HepG2 (cell line): ENCODE measurements at regions not wholly inside any gene's neighbourhood (a gene's known extent, or its start where the extent isn't known, plus 50 kb on each side); places are given as distances from the start of the nearest gene placed in this dataset.

Source experiments
- ATAC-seq: fragments of 200-7000 bp; cut with Tn5 transposase; 3 replicates; pipeline ENCODE4 v1.9.1; 2020; ENCODE audit warnings: mild to moderate bottlenecking, moderate library complexity
- BruUV-seq: library from RNA; stranded (reverse); fragments of 400-500 nt; replicated peaks from 2 replicates; lab custom pipeline; 2021; lab: Mats Ljungman, UMichigan
- CTCF ChIA-PET: fragments of 300-600 bp; formaldehyde crosslinking; extraction: SDS; loops from one replicate; lab custom pipeline; 2021; ENCODE audit warnings: low total read pairs, inconsistent platforms, low intra/inter-chr PET ratio; lab: Yijun Ruan, JAX
- POLR2A ChIA-PET: fragments of 350-600 bp; sonication (Branson Sonifier 250); formaldehyde crosslinking; loops from one replicate; lab custom pipeline; 2020; ENCODE audit warnings: antibody characterized with exemption, inconsistent platforms; lab: Yijun Ruan, JAX
- DNase-seq: peaks from one replicate; pipeline ENCODE4 v3.0.0-alpha.2; 2015; ENCODE audit warnings: low spot score
- FAIRE-seq: peaks from 3 replicates; lab custom pipeline; 2011; peaks lifted over from hg19 to GRCh38; lab: Jason Lieb, UNC
- H2AFZ ChIP-seq: one replicate; pipeline ENCODE4 v1.6.1; 2011; ENCODE audit warnings: low read length, inconsistent platforms
- H3K27ac ChIP-seq: fragments of 300-600 bp; 3 replicates; pipeline ENCODE4 v1.8.0; 2011; ENCODE audit warnings: mixed run types, mild to moderate bottlenecking, mixed read lengths, low read length, inconsistent platforms; ENCODE audit not compliant: insufficient read depth; ENCODE audit errors: extremely low read length
- H3K27me3 ChIP-seq, 2 experiments: fragments of 200-600 bp in 1 of 2; 2 replicates in 1 of 2; 3 replicates in 1 of 2; pipeline versions ENCODE4 v1.6.0 to v1.8.0; 2011; ENCODE audit warnings: low read length in 2 of 2, mild to moderate bottlenecking in 2 of 2, moderate library complexity in 2 of 2, inconsistent platforms in 1 of 2; ENCODE audit not compliant: insufficient read depth in 2 of 2, control insufficient read depth in 1 of 2
- H3K36me3 ChIP-seq, 2 experiments: fragments of 200-600 bp in 1 of 2; replicated peaks in 1 of 2; 2 replicates in 1 of 2; 3 replicates in 1 of 2; pipeline versions ENCODE4 v1.5.1 to v1.8.0; 2011; ENCODE audit warnings: low read length in 2 of 2, inconsistent platforms in 1 of 2; ENCODE audit not compliant: insufficient read depth in 2 of 2, control insufficient read depth in 1 of 2
- H3K4me1 ChIP-seq: 2 replicates; pipeline ENCODE4 v1.5.1; 2012; ENCODE audit warnings: low read length, inconsistent platforms; ENCODE audit not compliant: insufficient read depth
- H3K4me2 ChIP-seq: 2 replicates; pipeline ENCODE4 v1.6.0; 2011; ENCODE audit warnings: low read depth, low read length, inconsistent platforms
- H3K4me3 ChIP-seq, 3 experiments: fragments of 200-600 bp in 1 of 3; sonication (generic), shearing (Covaris generic) in 1 of 3; replicated peaks in 1 of 3; 2 replicates each; pipeline ENCODE4 v1.5.1; 2011 to 2016; ENCODE audit warnings: low read length in 3 of 3, inconsistent platforms in 2 of 3, low read depth in 2 of 3, mild to moderate bottlenecking in 2 of 3, control low read depth in 1 of 3, mixed read lengths in 1 of 3; ENCODE audit not compliant: insufficient read depth in 1 of 3
- H3K79me2 ChIP-seq: one replicate; pipeline ENCODE4 v1.6.1; 2011; ENCODE audit warnings: low read length, inconsistent platforms; ENCODE audit not compliant: insufficient read depth
- H3K9ac ChIP-seq: 2 replicates; pipeline ENCODE4 v1.6.0; 2011; ENCODE audit warnings: mild to moderate bottlenecking, low read depth, low read length, inconsistent platforms; ENCODE audit not compliant: insufficient read depth
- H3K9me3 ChIP-seq: 2 replicates; pipeline ENCODE4 v1.5.1; 2012; ENCODE audit warnings: mild to moderate bottlenecking, low read length
- H4K20me1 ChIP-seq: 2 replicates; pipeline ENCODE4 v1.6.0; 2011; ENCODE audit warnings: inconsistent platforms, mild to moderate bottlenecking, low read length, moderate library complexity; ENCODE audit not compliant: insufficient read depth
- CCDC6 ChIP-seq: sonication (generic); formaldehyde crosslinking; IDR thresholded peaks from 2 replicates; pipeline ENCODE4 v1.8.1; 2022; ENCODE audit warnings: mild to moderate bottlenecking, missing genetic modification reagents, moderate library complexity
- ETV6 ChIP-seq: sonication (generic); formaldehyde crosslinking; conservative IDR thresholded peaks from 2 replicates; pipeline ENCODE4 v1.4.0; 2020; ENCODE audit warnings: missing genetic modification reagents
- RARG ChIP-seq: sonication (generic); formaldehyde crosslinking; IDR thresholded peaks from 2 replicates; pipeline ENCODE4 v1.4.0; 2020; ENCODE audit warnings: low read depth, mild to moderate bottlenecking, missing genetic modification reagents
- ZBTB10 ChIP-seq: sonication (generic); formaldehyde crosslinking; IDR thresholded peaks from 2 replicates; pipeline ENCODE4 v1.4.0; 2020; ENCODE audit warnings: missing genetic modification reagents, borderline replicate concordance
- ZFP90 ChIP-seq: sonication (generic); formaldehyde crosslinking; IDR thresholded peaks from 2 replicates; pipeline ENCODE4 v1.8.0; 2022; ENCODE audit warnings: missing genetic modification reagents, mild to moderate bottlenecking, inconsistent platforms, borderline replicate concordance
- ZNF576 ChIP-seq: sonication (generic); formaldehyde crosslinking; IDR thresholded peaks from 2 replicates; pipeline ENCODE4 v1.4.0; 2020; ENCODE audit warnings: mild to moderate bottlenecking, missing genetic modification reagents
- ZNF724P ChIP-seq: sonication (generic); formaldehyde crosslinking; IDR thresholded peaks from 2 replicates; pipeline ENCODE4 v1.8.0; 2022; ENCODE audit warnings: missing genetic modification reagents, borderline replicate concordance
- ZNF768 ChIP-seq: sonication (generic); formaldehyde crosslinking; IDR thresholded peaks from 2 replicates; pipeline ENCODE4 v1.4.0; 2020; ENCODE audit warnings: missing genetic modification reagents
- WGBS: methylation state at CpG from one replicate; pipeline ENCODE4 v1.1.6; 2017; ENCODE audit warnings: low lambda C conversion rate; 5-methylcytosine and 5-hydroxymethylcytosine counted together
- in situ Hi-C: cut with HindIII; loops from 2 replicates; pipeline ENCODE4 v1.10.0; 2017; ENCODE audit warnings: low pct_unique_long_range_greater_than_20kb; ENCODE audit not compliant: extremely low pct_ligation_motif_present
- intact Hi-C: fragments of 100-400 bp; cut with micrococcal nuclease; formaldehyde crosslinking; loops from one replicate; pipeline ENCODE4 v1.10.0; 2022; ENCODE audit not compliant: unreplicated experiment
- TF ChIP-seq, protein P1 (sequence below): IDR thresholded peaks from 2 replicates; pipeline ENCODE4 v1.6.1; 2016; ENCODE audit warnings: missing compliant biosample characterization, missing genetic modification reagents, borderline replicate concordance
- TF ChIP-seq, protein P2 (sequence below): sonication (generic); formaldehyde crosslinking; IDR thresholded peaks from 2 replicates; pipeline ENCODE4 v1.4.0; 2020; ENCODE audit warnings: mild to moderate bottlenecking, missing genetic modification reagents
- TF ChIP-seq, protein P3 (sequence below): sonication (generic); formaldehyde crosslinking; IDR thresholded peaks from 2 replicates; pipeline ENCODE4 v1.8.0; 2022; ENCODE audit warnings: missing genetic modification reagents, low read depth, mild to moderate bottlenecking, borderline replicate concordance

DNA sequence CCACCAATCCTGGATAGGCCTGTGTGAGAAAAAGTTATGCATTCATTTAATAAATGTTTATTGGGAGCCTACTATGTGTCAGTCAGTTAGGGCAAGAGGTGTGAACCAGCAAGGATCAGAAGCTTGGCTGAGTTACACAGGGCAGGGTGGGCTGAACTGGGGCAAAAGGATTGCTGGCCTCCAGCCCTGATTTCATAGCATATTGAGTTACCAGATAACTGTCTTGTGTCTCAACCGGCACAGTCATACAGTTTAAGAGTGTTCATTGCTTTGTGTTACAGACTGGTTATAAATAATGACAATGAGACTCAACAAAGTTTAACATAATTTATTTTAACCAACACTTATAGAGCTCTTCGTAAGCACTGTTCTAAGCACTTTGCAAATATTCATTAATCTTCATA is 253.8 kb downstream of the DLEU7 start:
- ChIA-PET CTCF (no interaction called here), POLR2A (no interaction called here)
- Histone ChIP-seq H3K9ac (no peak overlapping the region), H3K79me2 (no peaks in the 10 kb centered on the region), H3K9me3 (no peaks in the 10 kb centered on the region), H3K4me1 (peaks cover 16% of the 10 kb centered on the region), H3K4me3 (no peak overlapping the region), H3K36me3 (no peaks in the 10 kb centered on the region), H4K20me1 (no peaks in the 10 kb centered on the region), H2AFZ (no peak overlapping the region), H3K27ac (no peak overlapping the region), H3K27me3 (no peaks in the 10 kb centered on the region), H3K4me2 (no peak overlapping the region)
- DNase-seq (no peak), ATAC-seq (no peak), FAIRE-seq (no peak)
- in situ Hi-C loops (no loop called here), intact Hi-C loops (no loop called here)
- 99% methylated on average over 2 of the region's 2 CpGs for WGBS
- BruUV-seq = no TSS peak
- TF ChIP-seq, protein P1, sequence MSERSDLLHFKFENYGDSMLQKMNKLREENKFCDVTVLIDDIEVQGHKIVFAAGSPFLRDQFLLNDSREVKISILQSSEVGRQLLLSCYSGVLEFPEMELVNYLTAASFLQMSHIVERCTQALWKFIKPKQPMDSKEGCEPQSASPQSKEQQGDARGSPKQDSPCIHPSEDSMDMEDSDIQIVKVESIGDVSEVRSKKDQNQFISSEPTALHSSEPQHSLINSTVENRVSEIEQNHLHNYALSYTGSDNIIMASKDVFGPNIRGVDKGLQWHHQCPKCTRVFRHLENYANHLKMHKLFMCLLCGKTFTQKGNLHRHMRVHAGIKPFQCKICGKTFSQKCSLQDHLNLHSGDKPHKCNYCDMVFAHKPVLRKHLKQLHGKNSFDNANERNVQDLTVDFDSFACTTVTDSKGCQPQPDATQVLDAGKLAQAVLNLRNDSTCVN = no peak
- TF ChIP-seq, protein P2, sequence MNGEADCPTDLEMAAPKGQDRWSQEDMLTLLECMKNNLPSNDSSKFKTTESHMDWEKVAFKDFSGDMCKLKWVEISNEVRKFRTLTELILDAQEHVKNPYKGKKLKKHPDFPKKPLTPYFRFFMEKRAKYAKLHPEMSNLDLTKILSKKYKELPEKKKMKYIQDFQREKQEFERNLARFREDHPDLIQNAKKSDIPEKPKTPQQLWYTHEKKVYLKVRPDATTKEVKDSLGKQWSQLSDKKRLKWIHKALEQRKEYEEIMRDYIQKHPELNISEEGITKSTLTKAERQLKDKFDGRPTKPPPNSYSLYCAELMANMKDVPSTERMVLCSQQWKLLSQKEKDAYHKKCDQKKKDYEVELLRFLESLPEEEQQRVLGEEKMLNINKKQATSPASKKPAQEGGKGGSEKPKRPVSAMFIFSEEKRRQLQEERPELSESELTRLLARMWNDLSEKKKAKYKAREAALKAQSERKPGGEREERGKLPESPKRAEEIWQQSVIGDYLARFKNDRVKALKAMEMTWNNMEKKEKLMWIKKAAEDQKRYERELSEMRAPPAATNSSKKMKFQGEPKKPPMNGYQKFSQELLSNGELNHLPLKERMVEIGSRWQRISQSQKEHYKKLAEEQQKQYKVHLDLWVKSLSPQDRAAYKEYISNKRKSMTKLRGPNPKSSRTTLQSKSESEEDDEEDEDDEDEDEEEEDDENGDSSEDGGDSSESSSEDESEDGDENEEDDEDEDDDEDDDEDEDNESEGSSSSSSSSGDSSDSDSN (CRISPR knock-in tag) = no peak
- TF ChIP-seq, protein P3, sequence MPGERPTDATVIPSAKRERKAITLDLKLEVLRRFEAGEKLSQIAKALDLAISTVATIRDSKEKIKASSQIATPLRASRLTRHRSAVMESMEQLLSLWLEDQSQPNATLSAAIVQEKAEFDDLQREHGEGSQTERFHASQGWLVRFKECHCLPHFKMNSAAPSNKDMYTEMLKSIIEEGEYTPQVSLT (CRISPR knock-in tag) = no peak
- TF ChIP-seq CCDC6 (CRISPR knock-in tag) = no peak
- no peak for TF ChIP-seq ETV6
- TF ChIP-seq ZBTB10 = no peak
- no peak for TF ChIP-seq ZNF768 (CRISPR knock-in tag)
- TF ChIP-seq RARG (CRISPR knock-in tag) = no peak
- no peak for TF ChIP-seq ZFP90
- no peak for TF ChIP-seq ZNF576 (CRISPR knock-in tag)
- TF ChIP-seq ZNF724P (CRISPR knock-in tag) = no peak
